ENCODE measurements at regions not wholly inside any gene's neighbourhood (a gene's known extent, or its start where the extent isn't known, plus 50 kb on each side); places are given as distances from the start of the nearest gene placed in this dataset.

GRCh38 chr6:40028449-40028848 is 94.2 kb upstream of the MOCS1 start:
- no peaks in the 10 kb centered on the region for H3K27me3 ChIP-seq (ENCODE audit: insufficient read depth)
- no peak overlapping the region for H2AFZ ChIP-seq (ENCODE audit: low read depth)
- H4K20me1 ChIP-seq (ENCODE audit: insufficient read depth), result no peaks in the 10 kb centered on the region
- H3K36me3 ChIP-seq (replicated peaks in 1 of 2; ENCODE audit: control insufficient read depth in 1 of 2, insufficient read depth in 2 of 2, low read length in 1 of 2), result no peaks in the 10 kb centered on the region
- H3K9me3 ChIP-seq, result no peaks in the 10 kb centered on the region
- WGBS (ENCODE audit: low lambda C conversion rate), result 20% methylated on average over 1 of the region's 1 CpG
- H3K9ac ChIP-seq, result no peak overlapping the region
- TF ChIP-seq REST (IDR thresholded peaks at IDR 0.05; ENCODE audit: low read depth, low read length) (no peak), MEF2A (IDR thresholded peaks at IDR 0.05; ENCODE audit: borderline replicate concordance, low read depth) (no peak), RXRA (IDR thresholded peaks at IDR 0.05; ENCODE audit: borderline replicate concordance, low read depth) (no peak), ELF1 (IDR thresholded peaks at IDR 0.05) (no peak), CHD2 (IDR thresholded peaks at IDR 0.05; ENCODE audit: low read length, partially characterized antibody) (no peak), GATA2 (CRISPR knock-in tag; IDR thresholded peaks at IDR 0.05) (no peak), JUND (IDR thresholded peaks at IDR 0.05) (no peak), ZBTB33 (IDR thresholded peaks at IDR 0.05; ENCODE audit: borderline replicate concordance, low read depth) (no peak), GABPA (IDR thresholded peaks at IDR 0.05; ENCODE audit: low read depth) (no peak), PBX3 (IDR thresholded peaks at IDR 0.05) (no peak), NRF1 (IDR thresholded peaks at IDR 0.05; ENCODE audit: low read depth, low read length) (no peak), POLR2AphosphoS5 (IDR thresholded peaks at IDR 0.05; ENCODE audit: low read depth, low read length) (no peak)
- no peaks in the 10 kb centered on the region for H3K9me2 ChIP-seq
- no peak overlapping the region for H3K27ac ChIP-seq (ENCODE audit: low read depth in 2 of 2, low read length in 1 of 2)
- no peak overlapping the region for H3K4me2 ChIP-seq
- H3K4me3 ChIP-seq (ENCODE audit: low read depth in 2 of 2, low read length in 1 of 2), result no peak overlapping the region
- H3K79me2 ChIP-seq (ENCODE audit: insufficient read depth), result no peaks in the 10 kb centered on the region
- no peak for DNase-seq
- H3F3A ChIP-seq (replicated peaks; ENCODE audit: insufficient read depth), result no peaks in the 10 kb centered on the region
- ChIA-PET CTCF (interaction anchor here (0.9 kb wide), 1 partner anchor 559 kb away, joined by 3 read pairs; the partner anchor contains the start of gene LRFN2), POLR2A (no interaction called here)
- H3K4me1 ChIP-seq (ENCODE audit: control insufficient read depth in 1 of 2, insufficient read depth in 2 of 2, low read depth in 1 of 2, low read length in 1 of 2), result no peaks in the 10 kb centered on the region

- no peaks in the 10 kb centered on the region for H3K36me3 ChIP-seq (replicated peaks in 1 of 2; ENCODE audit: control insufficient read depth in 1 of 2, insufficient read depth in 2 of 2, low read length in 1 of 2)
- no peaks in the 10 kb centered on the region for H3K9me2 ChIP-seq
- ChIA-PET POLR2A (no interaction called here), CTCF (no interaction called here)
- TF ChIP-seq SIN3A (IDR thresholded peaks at IDR 0.05; ENCODE audit: borderline replicate concordance, low read depth, low read length), result no peak
- no peak for TF ChIP-seq USF1 (IDR thresholded peaks at IDR 0.05; ENCODE audit: borderline replicate concordance, low read depth)
- TF ChIP-seq MXI1 (IDR thresholded peaks at IDR 0.05; ENCODE audit: low read depth, low read length), result no peak
- no peak for TF ChIP-seq USF2 (IDR thresholded peaks at IDR 0.05; ENCODE audit: borderline replicate concordance, low read depth, low read length)
- no peak for TF ChIP-seq NFIC (IDR thresholded peaks at IDR 0.05; ENCODE audit: borderline replicate concordance)
- no peak for TF ChIP-seq MAX (IDR thresholded peaks at IDR 0.05; ENCODE audit: low read depth)
- H3K4me1 ChIP-seq (ENCODE audit: control insufficient read depth in 1 of 2, insufficient read depth in 2 of 2, low read depth in 1 of 2, low read length in 1 of 2), result no peaks in the 10 kb centered on the region
- H3K27me3 ChIP-seq (ENCODE audit: insufficient read depth), result no peaks in the 10 kb centered on the region
- no peaks in the 10 kb centered on the region for H3K79me2 ChIP-seq (ENCODE audit: insufficient read depth)
- no peak overlapping the region for H3K4me3 ChIP-seq (ENCODE audit: low read depth in 2 of 2, low read length in 1 of 2)
- no peaks in the 10 kb centered on the region for H3F3A ChIP-seq (replicated peaks; ENCODE audit: insufficient read depth)
- DNase-seq, result no peak
- no peaks in the 10 kb centered on the region for H4K20me1 ChIP-seq (ENCODE audit: insufficient read depth)
- no peaks in the 10 kb centered on the region for H3K9me3 ChIP-seq
- no peak overlapping the region for H2AFZ ChIP-seq (ENCODE audit: low read depth)
- no peak overlapping the region for H3K9ac ChIP-seq
- WGBS (ENCODE audit: low lambda C conversion rate), result 48% methylated on average over 5 of the region's 6 CpGs
- H3K4me2 ChIP-seq, result no peak overlapping the region
- H3K27ac ChIP-seq (ENCODE audit: low read depth in 2 of 2, low read length in 1 of 2), result no peak overlapping the region
Measured at GRCh38 chr6:40022867-40023266, 88.6 kb upstream of the MOCS1 start.
